SK-N-SH treated with all-trans-retinoic acid at 6 μM for 48 hours (cell line): ENCODE measurements at regions not wholly inside any gene's neighbourhood (a gene's known extent, or its start where the extent isn't known, plus 50 kb on each side); places are given as distances from the start of the nearest gene placed in this dataset.

Experiments
- ARNTL ChIP-seq: fragments of 450-650 bp; formaldehyde crosslinking; IDR thresholded peaks from 2 replicates; pipeline ENCODE4 v1.5.0; 2020; ENCODE audit warnings: low read depth, mild to moderate bottlenecking, moderate library complexity, borderline replicate concordance
- CSDC2 ChIP-seq: fragments of 250-450 bp; sonication (Bioruptor Pico); IDR thresholded peaks from 2 replicates; pipeline ENCODE4 v1.5.0; 2020; ENCODE audit warnings: mild to moderate bottlenecking, moderate library complexity
- OSR1 ChIP-seq: fragments of 250-450 bp; sonication (Bioruptor Pico); IDR thresholded peaks from 2 replicates; pipeline ENCODE4 v1.8.0; 2022; ENCODE audit warnings: moderate library complexity, mild to moderate bottlenecking, inconsistent platforms
- RARB ChIP-seq: fragments of 250-450 bp; sonication (Bioruptor Pico); IDR thresholded peaks from 2 replicates; pipeline ENCODE4 v1.8.0; 2021; ENCODE audit warnings: mild to moderate bottlenecking, moderate library complexity
- SNAI2 ChIP-seq: fragments of 250-450 bp; sonication (Bioruptor Pico); IDR thresholded peaks from 2 replicates; pipeline ENCODE4 v1.5.0; 2020; ENCODE audit warnings: mild to moderate bottlenecking, moderate library complexity
- ZFP3 ChIP-seq: fragments of 250-450 bp; sonication (Bioruptor Pico); IDR thresholded peaks from 2 replicates; pipeline ENCODE4 v1.5.0; 2020; ENCODE audit warnings: mild to moderate bottlenecking, moderate library complexity
- ZFP30 ChIP-seq: fragments of 450-650 bp; formaldehyde crosslinking; IDR thresholded peaks from 2 replicates; pipeline ENCODE4 v1.5.0; 2022; ENCODE audit warnings: mild to moderate bottlenecking, moderate library complexity
- ZNF70 ChIP-seq: fragments of 450-650 bp; formaldehyde crosslinking; IDR thresholded peaks from 2 replicates; pipeline ENCODE4 v1.5.0; 2020; ENCODE audit warnings: mild to moderate bottlenecking, moderate library complexity
- ZNF8 ChIP-seq: fragments of 450-650 bp; formaldehyde crosslinking; IDR thresholded peaks from 2 replicates; pipeline ENCODE4 v1.5.0; 2020; ENCODE audit warnings: mild to moderate bottlenecking, moderate library complexity
- TF ChIP-seq, protein P1 (sequence below): fragments of 250-450 bp; sonication (Bioruptor Pico); IDR thresholded peaks from 2 replicates; pipeline ENCODE4 v1.5.1; 2020; ENCODE audit warnings: low read depth, mild to moderate bottlenecking, moderate library complexity
- TF ChIP-seq, protein P2 (sequence below): fragments of 250-450 bp; sonication (Bioruptor Pico); IDR thresholded peaks from 2 replicates; pipeline ENCODE4 v1.8.0; 2020; ENCODE audit warnings: mild to moderate bottlenecking, moderate library complexity, borderline replicate concordance

DNA sequence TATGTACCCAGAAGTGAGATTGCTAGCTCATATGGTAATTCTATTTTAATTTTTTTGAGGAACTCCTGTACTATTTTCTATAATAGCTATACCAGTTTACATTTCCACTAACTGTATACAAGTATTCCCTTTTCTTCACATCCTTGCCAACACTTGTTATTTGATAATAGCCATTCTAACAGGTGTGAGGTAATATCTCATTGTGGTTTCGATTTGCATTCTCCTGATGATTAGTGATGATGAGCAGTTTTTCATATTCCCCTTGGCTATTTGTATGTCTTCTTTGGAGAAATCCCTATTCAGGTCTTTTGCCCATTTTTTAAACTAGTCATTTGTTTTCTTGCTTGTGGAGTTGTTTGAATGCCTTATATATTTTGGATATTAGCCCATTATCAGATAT is 121.3 kb downstream of the BBS10 start:
- no peak for TF ChIP-seq OSR1 (CRISPR knock-in tag)
- TF ChIP-seq, protein P1, sequence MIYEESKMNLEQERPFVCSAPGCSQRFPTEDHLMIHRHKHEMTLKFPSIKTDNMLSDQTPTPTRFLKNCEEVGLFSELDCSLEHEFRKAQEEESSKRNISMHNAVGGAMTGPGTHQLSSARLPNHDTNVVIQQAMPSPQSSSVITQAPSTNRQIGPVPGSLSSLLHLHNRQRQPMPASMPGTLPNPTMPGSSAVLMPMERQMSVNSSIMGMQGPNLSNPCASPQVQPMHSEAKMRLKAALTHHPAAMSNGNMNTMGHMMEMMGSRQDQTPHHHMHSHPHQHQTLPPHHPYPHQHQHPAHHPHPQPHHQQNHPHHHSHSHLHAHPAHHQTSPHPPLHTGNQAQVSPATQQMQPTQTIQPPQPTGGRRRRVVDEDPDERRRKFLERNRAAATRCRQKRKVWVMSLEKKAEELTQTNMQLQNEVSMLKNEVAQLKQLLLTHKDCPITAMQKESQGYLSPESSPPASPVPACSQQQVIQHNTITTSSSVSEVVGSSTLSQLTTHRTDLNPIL, result no peak
- TF ChIP-seq ZFP30 (CRISPR knock-in tag), result no peak
- no peak for TF ChIP-seq ZNF70 (CRISPR knock-in tag)
- no peak for TF ChIP-seq RARB (CRISPR knock-in tag)
- TF ChIP-seq ZNF8, result no peak
- TF ChIP-seq CSDC2 (CRISPR knock-in tag), result no peak
- TF ChIP-seq SNAI2 (CRISPR knock-in tag), result no peak
- no peak for TF ChIP-seq ZFP3 (CRISPR knock-in tag)
- no peak for TF ChIP-seq ARNTL (CRISPR knock-in tag)
- TF ChIP-seq, protein P2, sequence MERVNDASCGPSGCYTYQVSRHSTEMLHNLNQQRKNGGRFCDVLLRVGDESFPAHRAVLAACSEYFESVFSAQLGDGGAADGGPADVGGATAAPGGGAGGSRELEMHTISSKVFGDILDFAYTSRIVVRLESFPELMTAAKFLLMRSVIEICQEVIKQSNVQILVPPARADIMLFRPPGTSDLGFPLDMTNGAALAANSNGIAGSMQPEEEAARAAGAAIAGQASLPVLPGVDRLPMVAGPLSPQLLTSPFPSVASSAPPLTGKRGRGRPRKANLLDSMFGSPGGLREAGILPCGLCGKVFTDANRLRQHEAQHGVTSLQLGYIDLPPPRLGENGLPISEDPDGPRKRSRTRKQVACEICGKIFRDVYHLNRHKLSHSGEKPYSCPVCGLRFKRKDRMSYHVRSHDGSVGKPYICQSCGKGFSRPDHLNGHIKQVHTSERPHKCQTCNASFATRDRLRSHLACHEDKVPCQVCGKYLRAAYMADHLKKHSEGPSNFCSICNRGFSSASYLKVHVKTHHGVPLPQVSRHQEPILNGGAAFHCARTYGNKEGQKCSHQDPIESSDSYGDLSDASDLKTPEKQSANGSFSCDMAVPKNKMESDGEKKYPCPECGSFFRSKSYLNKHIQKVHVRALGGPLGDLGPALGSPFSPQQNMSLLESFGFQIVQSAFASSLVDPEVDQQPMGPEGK (CRISPR knock-in tag), result no peak
